GM23248 (cell line): ENCODE measurements at regions not wholly inside any gene's neighbourhood (a gene's known extent, or its start where the extent isn't known, plus 50 kb on each side); places are given as distances from the start of the nearest gene placed in this dataset.
"Not testable (repeated sequence)": the region's sequence is repeated elsewhere in the genome, so short reads cannot be mapped to it uniquely, and the experiment has no call there.

Experiments used
- EZH2 ChIP-seq: fragments of 200-600 bp; sonication (generic); IDR thresholded peaks from 2 replicates; pipeline ENCODE4 v1.6.1; 2018; ENCODE audit warnings: antibody characterized with exemption, mild to moderate bottlenecking; ENCODE audit not compliant: insufficient read depth, poor library complexity, severe bottlenecking
- EZH2phosphoT487 ChIP-seq: fragments of 200-600 bp; sonication (generic); IDR thresholded peaks from 2 replicates; pipeline ENCODE4 v1.6.1; 2018; ENCODE audit warnings: antibody characterized with exemption, moderate library complexity, mild to moderate bottlenecking, low read depth; ENCODE audit not compliant: insufficient read depth

DNA sequence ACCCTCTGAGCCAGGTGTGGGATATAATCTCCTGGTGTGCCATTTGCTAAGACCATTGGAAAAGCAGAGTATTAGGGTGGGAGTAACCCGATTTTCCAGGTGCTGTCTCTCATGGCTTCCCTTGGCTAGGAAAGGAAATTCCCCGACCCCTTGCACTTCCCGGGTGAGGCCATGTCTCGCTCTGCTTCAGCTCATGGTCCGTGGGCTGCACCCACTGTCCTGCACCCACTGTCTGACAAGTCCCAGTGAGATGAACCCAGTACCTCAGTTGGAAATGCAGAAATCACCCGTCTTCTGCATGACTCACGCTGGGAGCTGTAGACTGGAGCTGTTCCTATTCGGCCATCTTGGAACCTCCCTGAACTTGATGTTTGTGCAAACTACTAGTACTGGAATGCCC lies 828.5 kb upstream of the CDH6 start:
- not testable (repeated sequence) for TF ChIP-seq EZH2, EZH2phosphoT487
